ENCODE measurements at regions not wholly inside any gene's neighbourhood (a gene's known extent, or its start where the extent isn't known, plus 50 kb on each side); places are given as distances from the start of the nearest gene placed in this dataset.

- no peak overlapping the region for H2BK12ac ChIP-seq (ENCODE audit: low read length)
- WGBS (ENCODE audit: extremely low coverage, insufficient coverage, insufficient read length), result no CpG with 5 or more reads among the region's 16 CpGs
Measured at GRCh38 chr2:864501-865106, 86.0 kb upstream of the SNTG2 start.

DNA sequence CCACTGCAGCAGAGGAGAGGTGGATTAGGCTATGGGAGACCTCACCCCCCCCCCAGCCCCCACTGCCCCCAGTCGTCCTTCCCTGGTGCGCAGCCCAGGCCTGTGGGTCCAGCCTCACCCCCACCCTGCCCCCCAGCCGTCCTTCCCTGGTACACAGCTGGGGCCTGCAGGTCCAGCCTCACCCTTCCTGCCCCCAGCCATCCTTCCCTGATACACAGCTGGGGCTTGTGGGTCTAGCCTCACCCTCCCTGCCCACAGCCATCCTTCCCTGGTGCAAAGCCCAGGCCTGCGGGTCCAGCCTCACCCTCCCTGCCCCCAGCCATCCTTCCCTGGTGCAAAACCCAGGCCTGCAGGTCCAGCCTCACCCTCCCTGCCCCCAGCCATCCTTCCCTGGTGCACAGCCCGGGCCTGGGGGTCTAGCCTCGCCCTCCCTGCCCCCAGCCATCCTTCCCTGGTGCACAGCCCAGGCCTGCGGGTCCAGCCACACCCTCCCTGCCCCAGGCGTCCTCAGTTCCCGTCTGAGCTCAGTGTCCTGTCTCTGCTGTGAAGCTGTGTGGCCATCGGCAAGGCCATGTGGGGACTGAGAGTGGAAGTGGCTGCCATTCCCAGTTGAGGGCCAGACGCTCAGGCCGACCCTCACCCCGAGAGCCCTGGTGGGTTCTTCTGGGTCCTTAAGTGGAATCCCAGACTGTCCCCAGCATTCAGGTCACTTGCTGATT lies 86.8 kb upstream of the SNTG2 start:
- Histone ChIP-seq H3K23ac (ENCODE audit: low read length) (no peak overlapping the region), H3K4me1 (ENCODE audit: control insufficient read depth in 1 of 2, insufficient read depth in 2 of 2, low read length in 2 of 2) (no peaks in the 10 kb centered on the region), H3K4ac (ENCODE audit: low read depth, low read length) (no peak overlapping the region), H3K14ac (ENCODE audit: low read length) (no peak overlapping the region), H4K8ac (ENCODE audit: low read depth, low read length) (no peak overlapping the region), H3K79me2 (ENCODE audit: control insufficient read depth, insufficient read depth, low read length, poor library complexity) (no peaks in the 10 kb centered on the region), H2AFZ (ENCODE audit: insufficient read depth, low read length, poor library complexity) (no peak overlapping the region), H3K18ac (ENCODE audit: low read length) (no peak overlapping the region), H4K91ac (ENCODE audit: low read depth, low read length) (no peak overlapping the region), H2BK120ac (ENCODE audit: insufficient read depth, low read length, poor library complexity) (no peak overlapping the region), H4K12ac (ENCODE audit: low read depth, low read length) (no peak overlapping the region), H2AK5ac (ENCODE audit: low read length) (no peak overlapping the region), H3K4me3 (ENCODE audit: low read depth, low read length) (no peak overlapping the region), H3K4me2 (ENCODE audit: low read length) (no peak overlapping the region), H3K27me3 (ENCODE audit: insufficient read depth, low read length) (no peaks in the 10 kb centered on the region), H3K9ac (ENCODE audit: low read length) (no peak overlapping the region), H3K36me3 (ENCODE audit: control insufficient read depth in 1 of 2, insufficient read depth in 2 of 2, low read length in 2 of 2) (no peaks in the 10 kb centered on the region), H2BK12ac (ENCODE audit: low read length) (no peak overlapping the region), H3K27ac (ENCODE audit: low read depth, low read length) (no peak overlapping the region), H3K9me3 (ENCODE audit: insufficient read depth, low read depth, low read length) (no peaks in the 10 kb centered on the region), H2BK5ac (ENCODE audit: low read depth, low read length, poor library complexity) (no peak overlapping the region), H3K79me1 (ENCODE audit: low read length) (no peaks in the 10 kb centered on the region)
- WGBS (ENCODE audit: extremely low coverage, insufficient coverage, insufficient read length), result no CpG with 5 or more reads among the region's 13 CpGs
- DNase-seq, result no peak

More at GRCh38 chr2:864501-865106, 86.0 kb upstream of the SNTG2 start:
- no peaks in the 10 kb centered on the region for H3K36me3 ChIP-seq (ENCODE audit: control insufficient read depth in 1 of 2, insufficient read depth in 2 of 2, low read length in 2 of 2)
- H4K91ac ChIP-seq (ENCODE audit: low read depth, low read length), result no peak overlapping the region
- H2AFZ ChIP-seq (ENCODE audit: insufficient read depth, low read length, poor library complexity), result no peak overlapping the region
- no peak overlapping the region for H2AK5ac ChIP-seq (ENCODE audit: low read length)
- H3K4me1 ChIP-seq (ENCODE audit: control insufficient read depth in 1 of 2, insufficient read depth in 2 of 2, low read length in 2 of 2), result no peaks in the 10 kb centered on the region
- no peak overlapping the region for H2BK5ac ChIP-seq (ENCODE audit: low read depth, low read length, poor library complexity)
- no peak for DNase-seq
- no peak overlapping the region for H3K14ac ChIP-seq (ENCODE audit: low read length)
- no peak overlapping the region for H4K8ac ChIP-seq (ENCODE audit: low read depth, low read length)
- H3K4me2 ChIP-seq (ENCODE audit: low read length), result no peak overlapping the region
- no peaks in the 10 kb centered on the region for H3K79me1 ChIP-seq (ENCODE audit: low read length)
- no peaks in the 10 kb centered on the region for H3K79me2 ChIP-seq (ENCODE audit: control insufficient read depth, insufficient read depth, low read length, poor library complexity)
- no peaks in the 10 kb centered on the region for H3K9me3 ChIP-seq (ENCODE audit: insufficient read depth, low read depth, low read length)
- H3K9ac ChIP-seq (ENCODE audit: low read length), result no peak overlapping the region
- H3K4ac ChIP-seq (ENCODE audit: low read depth, low read length), result no peak overlapping the region
- H4K12ac ChIP-seq (ENCODE audit: low read depth, low read length), result no peak overlapping the region
- no peak overlapping the region for H3K23ac ChIP-seq (ENCODE audit: low read length)
- no peak overlapping the region for H2BK120ac ChIP-seq (ENCODE audit: insufficient read depth, low read length, poor library complexity)
- H3K18ac ChIP-seq (ENCODE audit: low read length), result no peak overlapping the region
- no peak overlapping the region for H3K4me3 ChIP-seq (ENCODE audit: low read depth, low read length)
- H3K27ac ChIP-seq (ENCODE audit: low read depth, low read length), result no peak overlapping the region
- H3K27me3 ChIP-seq (ENCODE audit: insufficient read depth, low read length), result no peaks in the 10 kb centered on the region

DNA sequence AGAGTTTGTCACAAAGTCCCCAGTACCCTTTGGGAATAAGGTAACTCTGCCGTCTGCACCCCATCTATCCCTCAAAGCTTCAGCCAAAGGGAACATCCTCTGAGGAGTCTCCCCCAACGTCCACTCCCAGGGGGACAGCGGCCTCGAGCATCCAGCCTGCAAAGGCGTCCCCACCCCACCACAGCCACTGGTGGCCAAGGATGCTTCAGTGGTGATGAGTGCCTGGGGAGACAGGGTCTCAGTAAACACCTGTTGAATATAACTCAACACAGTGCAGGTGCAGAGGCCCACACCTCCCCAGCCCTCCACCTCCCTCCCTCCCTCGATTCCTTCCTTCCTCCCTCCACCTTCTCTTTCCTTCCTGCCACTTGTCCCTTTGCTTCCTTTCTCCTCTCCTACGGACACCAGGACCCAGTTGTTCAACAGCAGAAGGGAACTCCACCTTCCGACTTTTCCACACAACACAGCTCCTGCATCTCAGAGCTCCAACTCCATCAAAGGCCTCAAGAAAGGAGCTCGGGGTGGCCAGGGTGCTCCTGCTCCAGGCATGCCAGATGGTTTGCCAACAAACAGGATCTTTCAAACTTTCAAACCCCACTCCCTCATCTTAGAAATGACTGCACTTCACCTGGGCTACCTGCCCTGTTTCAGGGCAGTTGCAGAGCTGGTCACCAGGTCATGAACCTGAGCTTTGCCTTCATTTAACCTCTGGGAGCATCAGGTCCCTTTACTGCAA lies 87.8 kb upstream of the SNTG2 start:
- Histone ChIP-seq H3K9me3 (ENCODE audit: insufficient read depth, low read depth, low read length) (no peaks in the 10 kb centered on the region), H3K18ac (ENCODE audit: low read length) (no peak overlapping the region), H3K4ac (ENCODE audit: low read depth, low read length) (no peak overlapping the region), H3K4me3 (ENCODE audit: low read depth, low read length) (no peak overlapping the region), H4K8ac (ENCODE audit: low read depth, low read length) (no peak overlapping the region), H4K12ac (ENCODE audit: low read depth, low read length) (no peak overlapping the region), H2AFZ (ENCODE audit: insufficient read depth, low read length, poor library complexity) (no peak overlapping the region), H3K79me1 (ENCODE audit: low read length) (no peaks in the 10 kb centered on the region), H2BK5ac (ENCODE audit: low read depth, low read length, poor library complexity) (no peak overlapping the region), H3K79me2 (ENCODE audit: control insufficient read depth, insufficient read depth, low read length, poor library complexity) (no peaks in the 10 kb centered on the region), H3K4me1 (ENCODE audit: control insufficient read depth in 1 of 2, insufficient read depth in 2 of 2, low read length in 2 of 2) (no peaks in the 10 kb centered on the region), H3K36me3 (ENCODE audit: control insufficient read depth in 1 of 2, insufficient read depth in 2 of 2, low read length in 2 of 2) (no peaks in the 10 kb centered on the region), H2BK120ac (ENCODE audit: insufficient read depth, low read length, poor library complexity) (no peak overlapping the region), H3K23ac (ENCODE audit: low read length) (no peak overlapping the region), H4K91ac (ENCODE audit: low read depth, low read length) (no peak overlapping the region), H3K4me2 (ENCODE audit: low read length) (no peak overlapping the region), H3K27ac (ENCODE audit: low read depth, low read length) (no peak overlapping the region), H3K27me3 (ENCODE audit: insufficient read depth, low read length) (no peaks in the 10 kb centered on the region), H2BK12ac (ENCODE audit: low read length) (no peak overlapping the region), H3K14ac (ENCODE audit: low read length) (no peak overlapping the region), H3K9ac (ENCODE audit: low read length) (no peak overlapping the region), H2AK5ac (ENCODE audit: low read length) (no peak overlapping the region)
- no peak for DNase-seq
- WGBS (ENCODE audit: extremely low coverage, insufficient coverage, insufficient read length), result no CpG with 5 or more reads among the region's 9 CpGs

DNA sequence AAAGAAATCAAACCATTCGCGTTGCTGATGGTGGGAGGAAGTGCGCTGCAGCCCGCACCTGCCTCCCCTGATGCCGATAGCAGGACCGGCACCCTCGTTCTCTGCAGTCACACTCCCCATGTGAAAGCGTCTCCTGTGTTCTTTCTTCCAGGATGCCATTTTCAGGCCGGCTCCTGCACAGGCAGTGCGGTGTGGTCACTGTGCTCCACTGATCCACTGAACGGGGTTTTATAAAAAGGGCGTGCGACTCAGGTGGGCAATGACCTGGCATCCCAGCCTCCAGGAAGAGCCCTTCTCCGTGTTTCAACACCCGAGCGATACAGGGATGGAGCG lies 88.3 kb upstream of the SNTG2 start:
- Histone ChIP-seq H3K79me1 (ENCODE audit: low read length) (no peaks in the 10 kb centered on the region), H3K27ac (ENCODE audit: low read depth, low read length) (no peak overlapping the region), H3K9me3 (ENCODE audit: insufficient read depth, low read depth, low read length) (no peaks in the 10 kb centered on the region), H3K9ac (ENCODE audit: low read length) (no peak overlapping the region), H2AK5ac (ENCODE audit: low read length) (no peak overlapping the region), H3K36me3 (ENCODE audit: control insufficient read depth in 1 of 2, insufficient read depth in 2 of 2, low read length in 2 of 2) (no peaks in the 10 kb centered on the region), H3K4ac (ENCODE audit: low read depth, low read length) (no peak overlapping the region), H3K79me2 (ENCODE audit: control insufficient read depth, insufficient read depth, low read length, poor library complexity) (no peaks in the 10 kb centered on the region), H4K12ac (ENCODE audit: low read depth, low read length) (no peak overlapping the region), H2BK120ac (ENCODE audit: insufficient read depth, low read length, poor library complexity) (no peak overlapping the region), H2BK5ac (ENCODE audit: low read depth, low read length, poor library complexity) (no peak overlapping the region), H4K91ac (ENCODE audit: low read depth, low read length) (no peak overlapping the region), H2AFZ (ENCODE audit: insufficient read depth, low read length, poor library complexity) (no peak overlapping the region), H3K27me3 (ENCODE audit: insufficient read depth, low read length) (no peaks in the 10 kb centered on the region), H3K23ac (ENCODE audit: low read length) (no peak overlapping the region), H3K14ac (ENCODE audit: low read length) (no peak overlapping the region), H4K8ac (ENCODE audit: low read depth, low read length) (no peak overlapping the region), H3K4me1 (ENCODE audit: control insufficient read depth in 1 of 2, insufficient read depth in 2 of 2, low read length in 2 of 2) (no peaks in the 10 kb centered on the region), H2BK12ac (ENCODE audit: low read length) (no peak overlapping the region), H3K4me3 (ENCODE audit: low read depth, low read length) (no peak overlapping the region), H3K4me2 (ENCODE audit: low read length) (no peak overlapping the region), H3K18ac (ENCODE audit: low read length) (no peak overlapping the region)
- no peak for DNase-seq
- WGBS (ENCODE audit: extremely low coverage, insufficient coverage, insufficient read length), result no CpG with 5 or more reads among the region's 17 CpGs

All from trophoblast cell (in vitro differentiated cells and primary cell).